Mesothelial cell of epicardium (in vitro differentiated cells): ENCODE measurements at regions not wholly inside any gene's neighbourhood (a gene's known extent, or its start where the extent isn't known, plus 50 kb on each side); places are given as distances from the start of the nearest gene placed in this dataset.

Experiments used
- DNase-seq, 2 experiments: peaks; one replicate each; pipeline ENCODE4 v3.0.0; 2021; ENCODE audit warnings: low spot score in 2 of 2; ENCODE audit not compliant: unreplicated experiment in 2 of 2
- H3K27ac Mint-ChIP-seq: 2 replicates; pipeline ENCODE4 v1.8.0; 2021; ENCODE audit warnings: mixed read lengths
- H3K27me3 Mint-ChIP-seq: 2 replicates; pipeline ENCODE4 v1.8.0; 2021; ENCODE audit warnings: low read depth, mixed read lengths
- H3K36me3 Mint-ChIP-seq: 2 replicates; pipeline ENCODE4 v1.8.0; 2021; ENCODE audit warnings: mixed read lengths
- H3K4me1 Mint-ChIP-seq: 2 replicates; pipeline ENCODE4 v1.8.0; 2021; ENCODE audit warnings: mixed read lengths
- H3K4me3 Mint-ChIP-seq: 2 replicates; pipeline ENCODE4 v1.8.0; 2021; ENCODE audit warnings: mild to moderate bottlenecking, moderate library complexity, mixed read lengths
- H3K9me3 Mint-ChIP-seq: 2 replicates; pipeline ENCODE4 v1.8.0; 2021; ENCODE audit warnings: mixed read lengths
- CTCF ChIP-seq: fragments of 200-600 bp; sonication (generic); IDR thresholded peaks from one replicate; pipeline ENCODE4 v1.5.0; 2021; ENCODE audit warnings: antibody characterized with exemption; ENCODE audit not compliant: unreplicated experiment

- no peaks in the 10 kb centered on the region for H3K27me3 Mint-ChIP-seq
- no peak overlapping the region for H3K27ac Mint-ChIP-seq
- H3K4me3 Mint-ChIP-seq = no peak overlapping the region
- peaks cover 2% of the 10 kb centered on the region for H3K36me3 Mint-ChIP-seq
- no peak for TF ChIP-seq CTCF
- no peak for DNase-seq
- peaks cover 7% of the 10 kb centered on the region for H3K4me1 Mint-ChIP-seq
- H3K9me3 Mint-ChIP-seq = peaks cover 19% of the 10 kb centered on the region
Observed at GRCh38 chr3:94967196-94967595, 904.3 kb downstream of the NSUN3 start.

- H3K27ac Mint-ChIP-seq = no peak overlapping the region
- H3K4me3 Mint-ChIP-seq = no peak overlapping the region
- peaks cover 7% of the 10 kb centered on the region for H3K4me1 Mint-ChIP-seq
- no peak for TF ChIP-seq CTCF
- peaks cover 21% of the 10 kb centered on the region for H3K9me3 Mint-ChIP-seq
- H3K36me3 Mint-ChIP-seq = peaks cover 2% of the 10 kb centered on the region
- no peak for DNase-seq
- H3K27me3 Mint-ChIP-seq = no peaks in the 10 kb centered on the region
Observed at GRCh38 chr3:94968519-94968918, 905.7 kb downstream of the NSUN3 start.

- Mint-ChIP-seq H3K36me3 (no peaks in the 10 kb centered on the region), H3K9me3 (peaks cover 27% of the 10 kb centered on the region), H3K4me1 (peaks cover 6% of the 10 kb centered on the region), H3K27me3 (no peaks in the 10 kb centered on the region), H3K27ac (no peak overlapping the region), H3K4me3 (no peak overlapping the region)
- no peak for TF ChIP-seq CTCF
- DNase-seq = no peak
Observed at GRCh38 chr3:94972066-94972465, 909.2 kb downstream of the NSUN3 start.

GRCh38 chr3:94978084-94978483 is 915.2 kb downstream of the NSUN3 start:
- H3K27me3 Mint-ChIP-seq = no peaks in the 10 kb centered on the region

GRCh38 chr3:94985778-94986177 is 922.9 kb downstream of the NSUN3 start:
- DNase-seq = no peak
- H3K27me3 Mint-ChIP-seq = no peaks in the 10 kb centered on the region
- H3K36me3 Mint-ChIP-seq = peaks cover 4% of the 10 kb centered on the region
- H3K9me3 Mint-ChIP-seq = peaks cover 12% of the 10 kb centered on the region
- H3K4me3 Mint-ChIP-seq = no peak overlapping the region
- no peak overlapping the region for H3K27ac Mint-ChIP-seq
- no peak for TF ChIP-seq CTCF
- peaks cover 5% of the 10 kb centered on the region for H3K4me1 Mint-ChIP-seq

More at GRCh38 chr3:94978084-94978483, 915.2 kb downstream of the NSUN3 start:
- H3K36me3 Mint-ChIP-seq = no peaks in the 10 kb centered on the region
- H3K27ac Mint-ChIP-seq = no peak overlapping the region
- H3K4me3 Mint-ChIP-seq = no peak overlapping the region
- no peak for DNase-seq
- TF ChIP-seq CTCF = no peak
- H3K4me1 Mint-ChIP-seq = no peaks in the 10 kb centered on the region
- H3K9me3 Mint-ChIP-seq = peaks cover 21% of the 10 kb centered on the region
